ENCODE measurements at regions not wholly inside any gene's neighbourhood (a gene's known extent, or its start where the extent isn't known, plus 50 kb on each side); places are given as distances from the start of the nearest gene placed in this dataset.

- H3K4me3 ChIP-seq (ENCODE audit: low read depth, low read length): no peak overlapping the region
These were observed 1376.0 kb downstream of the MAT2B start for GRCh38 chr5:164881442-164881841.

DNA sequence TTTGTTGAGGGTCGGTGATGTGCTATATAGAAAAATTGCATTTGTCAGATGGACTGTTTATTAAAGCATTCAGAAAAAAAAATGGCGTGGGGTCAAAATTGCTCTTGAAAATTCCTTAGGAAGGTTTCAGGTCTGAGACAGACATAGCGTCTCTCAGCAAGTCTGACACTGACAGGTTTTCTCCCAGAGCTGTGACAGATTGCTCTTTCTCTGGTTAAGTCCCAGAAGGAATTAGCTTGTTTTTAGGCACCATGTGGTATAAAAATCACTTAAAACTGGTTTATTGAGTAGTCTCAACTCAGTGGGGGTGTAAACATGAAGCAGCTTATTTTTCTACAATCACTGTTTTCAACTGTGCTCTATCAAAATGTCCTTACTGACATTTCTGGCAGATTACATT, 1379.8 kb downstream of the MAT2B start:
- H3K4me3 ChIP-seq (ENCODE audit: low read depth, low read length): no peak overlapping the region

DNA sequence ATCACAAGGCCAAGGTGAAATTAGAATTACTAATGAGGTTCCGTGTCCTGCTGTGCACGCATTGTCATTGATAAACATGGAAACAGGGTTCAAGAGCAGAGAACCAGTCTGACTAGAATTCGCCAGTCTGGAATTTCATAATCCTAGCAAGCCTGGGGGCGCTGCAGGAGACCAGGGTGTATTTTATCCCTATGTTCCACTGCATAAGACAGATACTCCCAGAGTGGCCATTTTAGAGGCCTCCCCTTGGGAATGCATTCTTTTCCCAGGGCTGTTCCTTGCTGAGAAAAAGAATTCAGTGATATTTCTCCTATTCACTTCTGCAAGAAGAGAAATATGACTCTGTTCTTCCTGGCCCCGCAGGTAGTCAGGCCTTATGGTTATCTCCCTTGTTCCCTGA, 1387.7 kb downstream of the MAT2B start:
- H3K4me3 ChIP-seq (ENCODE audit: low read depth, low read length): no peak overlapping the region

- no peak overlapping the region for H3K4me3 ChIP-seq (ENCODE audit: low read depth, low read length)
These were observed 1393.3 kb downstream of the MAT2B start for GRCh38 chr5:164898705-164899104.

GRCh38 chr5:164909673-164910072, 1404.3 kb downstream of the MAT2B start:
- H3K4me3 ChIP-seq (ENCODE audit: low read depth, low read length): no peak overlapping the region

GRCh38 chr5:164921722-164922121, 1416.3 kb downstream of the MAT2B start:
- no peak overlapping the region for H3K4me3 ChIP-seq (ENCODE audit: low read depth, low read length)

- H3K4me3 ChIP-seq (ENCODE audit: low read depth, low read length): no peak overlapping the region
These were observed 1428.6 kb downstream of the MAT2B start for GRCh38 chr5:164934039-164934438.

DNA sequence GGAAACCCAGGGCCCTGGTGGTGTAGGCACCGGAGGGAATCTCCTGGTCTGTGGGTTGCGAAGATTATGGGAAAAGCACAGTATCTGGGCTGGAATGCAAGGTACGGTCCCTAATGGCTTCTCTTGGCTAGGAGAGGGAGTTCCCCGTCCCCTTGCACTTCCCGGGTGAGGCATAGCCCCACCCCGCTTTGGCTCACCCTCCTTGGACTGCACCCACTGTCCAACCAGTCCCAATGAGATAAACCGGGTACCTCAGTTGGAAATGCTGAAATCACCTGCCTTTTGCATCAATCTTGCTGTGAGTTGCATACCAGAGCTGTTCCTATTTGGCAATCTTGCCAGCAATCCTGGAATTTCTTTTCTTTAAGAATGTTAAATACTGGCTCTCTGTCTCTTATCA, 1429.1 kb downstream of the MAT2B start:
- H3K4me3 ChIP-seq (ENCODE audit: low read depth, low read length): no peak overlapping the region

- H3K4me3 ChIP-seq (ENCODE audit: low read depth, low read length): no peak overlapping the region
These were observed 1435.7 kb downstream of the MAT2B start for GRCh38 chr5:164941132-164941531.

DNA sequence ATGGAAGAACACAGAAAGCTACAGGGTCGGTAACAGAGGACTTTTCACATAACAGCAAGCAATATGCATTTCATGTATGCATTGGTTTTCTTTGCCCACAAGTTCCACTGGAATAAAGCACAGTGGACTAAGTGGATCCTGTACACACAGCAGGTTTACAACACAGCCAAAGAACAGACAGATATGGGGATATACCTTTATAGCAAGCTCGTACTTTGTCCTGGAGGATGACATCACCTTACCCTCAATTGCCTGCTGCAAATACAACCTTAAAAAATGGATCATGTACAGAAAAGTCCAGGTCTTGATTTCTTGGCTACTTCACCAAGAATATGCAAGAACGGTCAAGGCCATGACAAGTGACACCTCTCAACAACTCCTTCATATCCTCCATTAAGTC, 1445.5 kb downstream of the MAT2B start:
- H3K4me3 ChIP-seq (ENCODE audit: low read depth, low read length): no peak overlapping the region

DNA sequence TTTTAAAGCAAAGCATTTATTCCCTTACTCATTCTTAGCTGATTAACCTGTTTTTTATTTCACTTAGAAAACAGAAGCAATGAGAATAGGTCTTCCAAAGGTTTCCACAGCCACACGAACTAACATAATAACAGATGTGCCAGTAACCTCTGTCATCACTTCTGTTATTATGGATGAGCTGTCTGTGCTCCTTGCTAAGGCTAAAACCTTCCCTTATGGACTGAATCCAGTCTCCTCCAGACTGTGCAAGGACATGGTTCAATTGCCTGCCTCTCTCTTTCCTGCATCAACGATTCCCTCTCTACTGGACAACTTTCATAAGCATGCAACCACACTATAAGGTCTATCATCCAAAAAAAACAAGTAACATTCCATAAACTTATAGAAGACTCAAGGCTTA, 1446.2 kb downstream of the MAT2B start:
- no peak overlapping the region for H3K4me3 ChIP-seq (ENCODE audit: low read depth, low read length)

DNA sequence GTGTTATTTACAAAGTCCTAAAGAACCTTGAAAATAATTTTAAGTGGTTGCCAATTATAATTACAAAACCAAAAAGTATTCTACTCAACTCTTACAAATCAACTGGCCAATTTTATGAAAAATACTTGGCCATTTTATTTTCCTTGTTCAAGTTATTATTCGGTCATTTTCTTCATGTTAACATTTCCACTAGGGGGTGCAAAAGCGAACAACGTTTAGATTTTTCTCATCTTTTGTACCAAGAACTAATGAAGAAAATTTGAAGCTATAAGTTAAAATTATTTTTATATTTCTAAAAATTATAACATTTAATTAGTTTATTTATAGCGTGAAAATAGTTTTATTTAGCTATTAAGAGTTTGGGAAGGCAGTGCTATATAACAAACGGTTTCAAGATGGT, 1453.3 kb downstream of the MAT2B start:
- H3K4me3 ChIP-seq (ENCODE audit: low read depth, low read length): no peak overlapping the region

DNA sequence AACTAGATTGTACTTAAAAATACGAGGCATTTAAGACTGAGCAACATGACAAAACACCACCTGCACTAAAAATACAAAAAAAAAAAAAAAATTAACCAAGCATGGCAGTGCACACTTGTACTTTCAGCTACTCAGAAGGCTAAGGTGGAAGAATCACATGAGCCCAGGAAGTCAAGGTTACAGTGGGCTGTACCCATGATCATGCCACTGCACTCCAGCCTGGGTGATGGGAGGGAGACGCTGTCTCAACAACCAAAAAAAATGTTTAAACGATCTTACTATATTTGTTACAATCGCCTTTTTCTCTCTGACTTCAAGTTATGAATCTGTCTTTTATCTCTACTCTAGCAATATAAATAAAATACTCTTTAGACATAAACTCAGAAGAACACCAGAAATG, 1454.3 kb downstream of the MAT2B start:
- no peak overlapping the region for H3K4me3 ChIP-seq (ENCODE audit: low read depth, low read length)

- H3K4me3 ChIP-seq (ENCODE audit: low read depth, low read length): no peak overlapping the region
These were observed 1457.0 kb downstream of the MAT2B start for GRCh38 chr5:164962329-164962961.

DNA sequence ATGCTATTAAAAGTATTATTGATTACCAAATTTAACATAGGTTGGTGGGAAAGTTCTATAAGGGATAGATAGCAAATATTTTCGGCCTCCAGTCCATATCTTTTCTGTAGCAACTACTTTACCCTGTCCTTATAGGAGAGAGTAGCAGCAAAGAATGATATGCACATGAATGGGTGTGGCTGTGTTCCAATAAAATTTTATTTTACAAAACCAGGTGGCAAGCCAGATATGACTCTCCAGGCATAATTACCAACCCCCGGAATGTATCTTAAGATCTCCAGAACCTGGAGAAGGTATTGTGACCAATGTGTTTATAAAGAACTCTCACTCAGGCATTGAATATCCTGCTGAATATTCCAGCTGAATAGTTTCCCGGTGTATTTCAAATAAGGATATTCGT, 1461.2 kb downstream of the MAT2B start:
- no peak overlapping the region for H3K4me3 ChIP-seq (ENCODE audit: low read depth, low read length)

DNA sequence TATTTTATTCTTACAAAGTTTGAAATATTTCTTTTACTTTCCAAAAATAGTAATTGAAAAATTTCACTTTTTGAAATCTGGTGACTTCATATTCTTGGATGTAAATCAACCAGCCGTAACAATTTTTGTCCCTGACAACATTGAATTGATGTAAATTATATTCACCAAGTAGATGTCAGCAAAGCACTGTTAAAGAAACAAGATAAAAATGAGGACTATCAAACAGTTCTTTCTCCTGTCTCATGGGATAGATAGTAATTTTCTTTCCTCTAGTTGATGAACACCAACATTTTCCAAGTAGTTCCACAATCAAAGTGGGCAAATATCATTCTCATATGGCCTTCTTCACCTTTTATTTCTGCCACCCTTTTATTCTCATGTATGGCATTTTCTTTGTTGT, 1461.9 kb downstream of the MAT2B start:
- no peak overlapping the region for H3K4me3 ChIP-seq (ENCODE audit: low read depth, low read length)

DNA sequence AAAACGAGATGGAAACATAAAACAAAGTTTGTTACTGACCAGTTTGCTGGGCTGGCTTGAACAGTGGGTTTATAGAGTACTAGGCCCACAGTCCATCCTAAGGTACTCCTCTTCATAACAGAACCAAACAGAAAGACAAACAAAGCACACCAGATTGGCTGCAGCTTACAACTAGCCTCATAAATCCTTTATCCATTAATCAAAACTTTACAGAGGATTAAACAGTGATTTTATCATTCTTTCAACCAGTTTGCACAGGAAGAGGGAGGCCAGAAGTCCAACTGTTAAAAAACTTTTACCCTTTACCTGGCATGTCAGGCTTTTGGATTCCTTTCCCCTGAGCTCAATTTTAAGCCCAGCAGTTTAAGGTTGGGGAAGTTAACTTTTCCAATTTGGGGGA, 1467.6 kb downstream of the MAT2B start:
- H3K4me3 ChIP-seq (ENCODE audit: low read depth, low read length): no peak overlapping the region

- no peak overlapping the region for H3K4me3 ChIP-seq (ENCODE audit: low read depth, low read length)
These were observed 1470.6 kb downstream of the MAT2B start for GRCh38 chr5:164975986-164976385.

DNA sequence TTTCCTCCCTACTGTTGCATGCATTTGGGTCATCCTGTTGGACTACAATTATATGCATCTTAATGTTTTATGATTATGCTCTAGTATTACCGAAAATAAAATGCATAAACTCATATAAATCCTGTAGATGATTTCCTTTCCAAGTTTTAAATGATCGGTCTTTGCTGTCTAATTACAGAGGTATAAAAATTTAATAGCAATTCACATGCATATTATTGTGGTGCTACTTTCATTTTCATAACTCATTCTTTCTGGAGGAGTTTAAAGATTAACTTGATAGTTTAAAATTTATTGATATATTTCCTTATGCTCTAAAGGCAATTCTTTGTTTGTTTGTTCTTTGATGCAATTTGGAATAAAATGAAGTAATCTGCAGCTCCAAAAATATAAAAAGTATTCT, 1475.1 kb downstream of the MAT2B start:
- H3K4me3 ChIP-seq (ENCODE audit: low read depth, low read length): no peak overlapping the region

GRCh38 chr5:164998142-164998541, 1492.7 kb downstream of the MAT2B start:
- H3K4me3 ChIP-seq (ENCODE audit: low read depth, low read length): no peak overlapping the region

DNA sequence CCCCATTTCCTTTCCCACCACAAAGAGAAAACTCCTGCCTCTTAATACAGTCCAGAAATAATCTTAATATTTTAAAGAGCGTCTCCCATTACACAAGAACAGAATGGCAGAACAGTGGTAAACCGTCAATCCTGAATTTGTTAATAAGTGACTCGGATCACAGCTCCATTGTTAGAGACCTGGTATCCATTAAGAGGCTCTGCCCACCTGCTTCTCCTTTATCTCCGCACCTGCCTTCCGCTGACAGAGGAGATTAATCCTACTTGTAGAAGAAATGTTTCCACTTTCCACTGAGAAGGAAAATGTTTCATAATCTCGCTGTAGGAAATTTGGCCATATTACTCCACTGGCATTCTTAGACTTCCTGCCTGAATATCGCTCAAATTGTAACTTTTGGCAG, 1493.2 kb downstream of the MAT2B start:
- H3K4me3 ChIP-seq (ENCODE audit: low read depth, low read length): no peak overlapping the region

DNA sequence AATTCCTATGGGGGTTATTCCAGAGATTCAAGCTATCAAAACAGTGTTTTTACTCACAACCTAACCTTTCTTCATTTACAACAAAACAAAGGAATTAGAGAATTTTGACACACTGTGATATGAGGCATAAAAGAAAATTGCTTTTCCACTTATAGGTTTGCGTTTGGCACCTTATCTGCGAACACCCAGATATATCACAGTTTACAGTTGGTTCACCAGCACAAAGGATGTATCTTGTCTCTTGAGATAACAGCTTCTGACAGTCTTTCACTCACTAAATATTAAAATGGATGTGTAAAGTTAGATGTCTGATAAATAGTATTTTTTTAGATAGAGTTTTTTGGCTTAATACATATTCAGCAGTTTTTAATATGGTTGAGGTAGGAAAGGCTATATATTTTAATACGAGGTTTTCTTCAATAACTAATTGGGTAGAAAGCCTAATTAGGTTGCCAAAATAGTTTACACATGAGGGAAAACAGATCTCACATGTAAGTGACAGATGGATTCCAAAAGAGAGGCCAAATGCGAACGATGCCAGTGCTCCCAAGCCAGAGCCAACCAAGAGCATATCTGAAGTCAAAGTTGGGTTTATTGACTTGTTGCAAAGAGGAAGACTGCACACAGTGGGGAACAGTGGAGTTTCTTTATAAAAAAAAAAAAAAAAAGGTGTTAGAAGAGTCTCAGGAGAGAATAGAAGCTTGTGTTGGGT, 1495.2 kb downstream of the MAT2B start:
- H3K4me3 ChIP-seq (ENCODE audit: low read depth, low read length): no peak overlapping the region

DNA sequence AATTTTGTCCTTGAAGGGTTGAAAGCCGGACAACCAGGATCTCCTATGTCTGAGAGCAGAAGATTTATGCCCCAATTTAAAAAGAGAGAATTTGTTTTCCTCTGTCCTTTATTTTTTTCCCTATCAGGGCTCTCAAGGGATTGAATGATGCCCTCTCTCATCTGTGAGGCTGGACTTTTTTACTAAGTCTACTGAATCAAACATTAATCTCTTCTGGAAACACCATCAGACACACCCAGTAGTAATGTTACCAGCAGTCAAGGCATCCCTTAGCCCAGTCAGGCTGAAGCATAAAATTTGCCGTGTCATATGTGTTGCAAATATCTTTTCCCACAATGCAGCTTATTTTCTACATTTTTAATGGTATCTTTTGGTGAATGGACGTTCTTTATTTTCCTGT, 1497.9 kb downstream of the MAT2B start:
- no peak overlapping the region for H3K4me3 ChIP-seq (ENCODE audit: low read depth, low read length)

Data from iPS-11a (cell line).